HCT116 (cell line): ENCODE measurements at regions not wholly inside any gene's neighbourhood (a gene's known extent, or its start where the extent isn't known, plus 50 kb on each side); places are given as distances from the start of the nearest gene placed in this dataset.

Experiments used
- ATAC-seq: fragments of 200-7000 bp; cut with Tn5 transposase; 2 replicates; pipeline ENCODE4 v1.9.1; 2020; ENCODE audit warnings: mild to moderate bottlenecking, moderate library complexity
- BruUV-seq: library from RNA; stranded (reverse); fragments of 400-500 nt; replicated peaks from 2 replicates; lab custom pipeline; 2021; lab: Mats Ljungman, UMichigan
- CTCF ChIA-PET: fragments of 300-600 bp; sonication (Branson Sonifier 250); formaldehyde crosslinking; loops from one replicate; lab custom pipeline; 2021; ENCODE audit warnings: antibody characterized with exemption; lab: Charles Lee
- POLR2A ChIA-PET: fragments of 300-600, 350-600 bp; sonication (Branson Sonifier 250); formaldehyde crosslinking; loops from one replicate; lab custom pipeline; 2021; ENCODE audit warnings: antibody characterized with exemption; lab: Charles Lee
- RAD21 ChIA-PET, 2 experiments: fragments of 300-600 bp; sonication (Branson Sonifier 250); formaldehyde crosslinking; loops; one replicate each; lab custom pipeline; 2023; ENCODE audit warnings: low total read pairs in 2 of 2; ENCODE audit not compliant: uncharacterized antibody in 2 of 2, unreplicated experiment in 2 of 2, low non-redundant PET in 1 of 2; lab: Charles Lee
- DNase-seq: peaks from one replicate; pipeline ENCODE4 v3.0.0-alpha.2; 2010; ENCODE audit warnings: low read depth, low spot score
- H2AFZ ChIP-seq: fragments of 200-600 bp; shearing (Covaris generic), sonication (generic); 2 replicates; pipeline ENCODE4 v1.6.1; 2017; ENCODE audit warnings: low read depth, mixed run types, mixed read lengths, antibody characterized with exemption, low read length; ENCODE audit not compliant: poor library complexity, severe bottlenecking
- H3K27ac ChIP-seq: 2 replicates; pipeline ENCODE4 v1.5.1; 2012; ENCODE audit warnings: low read depth, low read length
- H3K27me3 ChIP-seq: fragments of 200-600 bp; sonication (generic); 2 replicates; pipeline ENCODE4 v1.6.1; 2016; ENCODE audit warnings: mixed run types, low read length, mixed read lengths; ENCODE audit not compliant: insufficient read depth
- H3K36me3 ChIP-seq, 2 experiments: fragments of 200-500 bp in 1 of 2; fragments of 200-600 bp in 1 of 2; sonication (Bioruptor generic) in 1 of 2; sonication (generic) in 1 of 2; 2 replicates each; pipeline versions ENCODE4 v1.5.1 to v1.6.1; 2014 to 2016; ENCODE audit warnings: low read length in 2 of 2, inconsistent platforms in 1 of 2, mixed read lengths in 1 of 2, mixed run types in 1 of 2; ENCODE audit not compliant: insufficient read depth in 2 of 2, control insufficient read depth in 1 of 2
- H3K4me1 ChIP-seq, 2 experiments: fragments of 200-600 bp in 1 of 2; sonication (generic) in 1 of 2; 2 replicates each; pipeline versions ENCODE4 v1.5.1 to v1.6.1; 2012 to 2017; ENCODE audit warnings: low read length in 2 of 2, inconsistent platforms in 1 of 2, mild to moderate bottlenecking in 1 of 2, mixed read lengths in 1 of 2, mixed run types in 1 of 2, moderate library complexity in 1 of 2; ENCODE audit not compliant: insufficient read depth in 2 of 2, control insufficient read depth in 1 of 2
- H3K4me2 ChIP-seq: fragments of 200-600 bp; sonication (generic); 2 replicates; pipeline ENCODE4 v1.6.1; 2017; ENCODE audit warnings: mixed run types, low read length, mixed read lengths
- H3K4me3 ChIP-seq, 2 experiments: fragments of 200-600 bp in 1 of 2; sonication (generic) in 1 of 2; replicated peaks in 1 of 2; 2 replicates each; pipeline ENCODE4 v1.5.1; 2011 to 2016; ENCODE audit warnings: low read length in 2 of 2, control low read depth in 1 of 2, low read depth in 1 of 2, mild to moderate bottlenecking in 1 of 2, mixed read lengths in 1 of 2, mixed run types in 1 of 2
- H3K79me2 ChIP-seq: fragments of 200-600 bp; sonication (generic); 2 replicates; pipeline ENCODE4 v1.6.1; 2017; ENCODE audit warnings: mild to moderate bottlenecking, mixed run types, low read length, moderate library complexity, mixed read lengths; ENCODE audit not compliant: insufficient read depth
- H3K9ac ChIP-seq: fragments of 200-600 bp; sonication (generic); 2 replicates; pipeline ENCODE4 v1.6.1; 2016; ENCODE audit warnings: low read length, mixed read lengths
- H3K9me2 ChIP-seq: fragments of 200-600 bp; sonication (generic), shearing (Covaris generic); 2 replicates; pipeline ENCODE4 v1.6.1; 2017; ENCODE audit warnings: mixed run types, mild to moderate bottlenecking, moderate library complexity; ENCODE audit not compliant: insufficient read depth
- H3K9me3 ChIP-seq, 2 experiments: fragments of 200-500 bp in 1 of 2; fragments of 200-600 bp in 1 of 2; sonication (Bioruptor generic) in 1 of 2; sonication (generic) in 1 of 2; 2 replicates each; pipeline ENCODE4 v1.6.1; 2014 to 2017; ENCODE audit warnings: low read length in 2 of 2, mixed read lengths in 2 of 2, inconsistent platforms in 1 of 2, low read depth in 1 of 2, mild to moderate bottlenecking in 1 of 2, mixed run types in 1 of 2, moderate library complexity in 1 of 2; ENCODE audit not compliant: control insufficient read depth in 1 of 2, insufficient read depth in 1 of 2
- H4K20me1 ChIP-seq: fragments of 200-600 bp; sonication (generic), shearing (Covaris generic); 2 replicates; pipeline ENCODE4 v1.6.1; 2017; ENCODE audit warnings: mixed run types, mild to moderate bottlenecking, moderate library complexity; ENCODE audit not compliant: insufficient read depth
- ATF3 ChIP-seq: IDR thresholded peaks from 2 replicates; pipeline ENCODE4 v1.6.1; 2012
- CBX3 ChIP-seq: IDR thresholded peaks from 2 replicates; pipeline ENCODE4 v1.6.1; 2012; ENCODE audit warnings: low read depth
- CTCF ChIP-seq, 3 experiments: fragments of 200-600 bp in 1 of 3; sonication (generic) in 1 of 3; IDR thresholded peaks in 2 of 3; conservative IDR thresholded peaks in 1 of 3; 2 replicates each; pipeline ENCODE4 v1.5.1; 2012 to 2017; ENCODE audit warnings: low read depth in 2 of 3, low read length in 2 of 3, antibody characterized with exemption in 1 of 3, borderline replicate concordance in 1 of 3, control low read depth in 1 of 3, mild to moderate bottlenecking in 1 of 3, mixed read lengths in 1 of 3, mixed run types in 1 of 3, moderate library complexity in 1 of 3; ENCODE audit not compliant: insufficient read depth in 1 of 3
- EGR1 ChIP-seq: IDR thresholded peaks from 2 replicates; pipeline ENCODE4 v1.6.1; 2012; ENCODE audit warnings: low read depth
- FOSL1 ChIP-seq: IDR thresholded peaks from 2 replicates; pipeline ENCODE4 v1.6.1; 2012; ENCODE audit warnings: low read depth
- MAX ChIP-seq: IDR thresholded peaks from 2 replicates; pipeline ENCODE4 v1.6.1; 2012
- POLR2A ChIP-seq: IDR thresholded peaks from 2 replicates; pipeline ENCODE4 v1.7.0; 2011; ENCODE audit warnings: borderline replicate concordance; ENCODE audit not compliant: insufficient read depth, insufficient read length; ENCODE audit errors: extremely low read depth
- POLR2AphosphoS5 ChIP-seq: IDR thresholded peaks from 2 replicates; pipeline ENCODE4 v1.6.1; 2011; ENCODE audit warnings: mild to moderate bottlenecking, low read depth, low read length, moderate library complexity
- REST ChIP-seq: IDR thresholded peaks from 2 replicates; pipeline ENCODE4 v1.6.1; 2012; ENCODE audit warnings: low read depth
- SIN3A ChIP-seq: IDR thresholded peaks from 2 replicates; pipeline ENCODE4 v1.6.1; 2012; ENCODE audit warnings: low read depth
- SP1 ChIP-seq: IDR thresholded peaks from 2 replicates; pipeline ENCODE4 v1.6.1; 2012; ENCODE audit warnings: low read depth
- TCF7L2 ChIP-seq: IDR thresholded peaks from 2 replicates; pipeline ENCODE4 v1.7.0; 2011; ENCODE audit warnings: borderline replicate concordance, inconsistent platforms; ENCODE audit not compliant: insufficient read depth, insufficient read length; ENCODE audit errors: extremely low read depth
- YY1 ChIP-seq: IDR thresholded peaks from 2 replicates; pipeline ENCODE4 v1.6.1; 2011; ENCODE audit warnings: low read length, low read depth, moderate library complexity, mild to moderate bottlenecking; ENCODE audit not compliant: insufficient replicate concordance; ENCODE audit errors: extremely low read depth
- ZFX ChIP-seq: fragments of 450-650 bp; IDR thresholded peaks from 2 replicates; pipeline ENCODE4 v1.6.1; 2017
- intact Hi-C: fragments of 100-400 bp; cut with micrococcal nuclease; formaldehyde crosslinking; loops from 2 replicates; pipeline ENCODE4 v1.10.0; 2022

- no peak overlapping the region for H3K4me3 ChIP-seq
- POLR2A ChIA-PET, result no interaction called here
- BruUV-seq, result no TSS peak
- ATAC-seq (no peak), DNase-seq (no peak)
- no peak overlapping the region for H3K4me2 ChIP-seq
- no peak for TF ChIP-seq POLR2AphosphoS5
- TF ChIP-seq YY1, result no peak
- no peak for TF ChIP-seq POLR2A
- no peak for TF ChIP-seq MAX
- no peak for TF ChIP-seq CBX3
- TF ChIP-seq ZFX, result no peak
- no peak for TF ChIP-seq SIN3A
- no peak for TF ChIP-seq EGR1
- TF ChIP-seq TCF7L2, result no peak
- no peak for TF ChIP-seq REST
- TF ChIP-seq ATF3, result no peak
- TF ChIP-seq CTCF (IDR thresholded peaks at IDR 0.05 in 2 of 3, conservative IDR thresholded peaks at IDR 0.05 in 1 of 3; ENCODE audit: borderline replicate concordance in 1 of 3, insufficient read depth in 1 of 3, low read depth in 2 of 3, low read length in 2 of 3), result no peak
- TF ChIP-seq SP1, result no peak
- TF ChIP-seq FOSL1, result no peak
- no peaks in the 10 kb centered on the region for H3K27me3 ChIP-seq
- H3K9me3 ChIP-seq, result peaks cover 0 to 2% of the 10 kb centered on the region in 2 experiments; a peak in 1 of 4 replicates
- H3K9me2 ChIP-seq, result no peaks in the 10 kb centered on the region
- no peak overlapping the region for H3K9ac ChIP-seq
- intact Hi-C loops, result no loop called here
- H3K4me1 ChIP-seq, result no peaks in the 10 kb centered on the region
- H3K79me2 ChIP-seq, result no peaks in the 10 kb centered on the region
- CTCF ChIA-PET, result no interaction called here
- RAD21 ChIA-PET, result no interaction called here
- H3K27ac ChIP-seq, result no peak overlapping the region
- no peaks in the 10 kb centered on the region for H3K36me3 ChIP-seq
- no peak overlapping the region for H2AFZ ChIP-seq
- H4K20me1 ChIP-seq, result no peaks in the 10 kb centered on the region
Observed at GRCh38 chr9:13901176-13901575, 412.8 kb downstream of the NFIB start.
